ENCODE measurements at regions not wholly inside any gene's neighbourhood (a gene's known extent, or its start where the extent isn't known, plus 50 kb on each side); places are given as distances from the start of the nearest gene placed in this dataset.

DNA sequence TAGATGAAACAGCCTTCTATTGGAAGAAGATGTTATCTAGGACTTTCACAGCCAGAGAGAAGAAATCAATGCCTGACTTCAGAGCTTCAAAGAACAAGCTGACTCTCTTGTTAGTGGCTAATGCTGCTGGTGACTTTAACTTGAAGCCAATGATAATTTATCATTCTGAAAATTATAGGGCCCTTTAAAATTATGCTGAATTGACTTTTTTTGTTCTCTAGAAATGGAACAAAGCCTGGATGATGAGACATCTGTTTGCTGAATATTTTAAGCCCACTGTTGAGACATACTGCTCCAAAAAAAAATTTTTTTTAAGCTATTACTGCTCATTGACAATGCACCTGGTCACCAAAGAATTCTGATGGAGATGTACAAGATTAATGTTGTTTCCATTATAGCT lies 189.2 kb downstream of the MBL2 start:
- Histone ChIP-seq H3K14ac (ENCODE audit: insufficient read depth, low read length) (no peak overlapping the region), H3K9ac (ENCODE audit: extremely low read depth, insufficient read length, low read length) (no peak overlapping the region), H3K27me3 (ENCODE audit: insufficient read depth, low read length) (no peaks in the 10 kb centered on the region), H2AFZ (ENCODE audit: low read length) (no peak overlapping the region), H2AK5ac (ENCODE audit: insufficient read length, low read length) (no peak overlapping the region), H3K27ac (ENCODE audit: insufficient read length, low read depth, low read length) (no peak overlapping the region), H2BK20ac (ENCODE audit: low read depth, low read length, poor library complexity, severe bottlenecking) (no peak overlapping the region), H3K79me2 (ENCODE audit: insufficient read depth, low read length) (no peaks in the 10 kb centered on the region), H3K9me3 (ENCODE audit: control insufficient read depth, low read depth, low read length) (peaks cover 5% of the 10 kb centered on the region), H3K23me2 (ENCODE audit: insufficient read length, low read depth, low read length, poor library complexity, severe bottlenecking) (no peaks in the 10 kb centered on the region), H3K4ac (ENCODE audit: low read depth, low read length) (no peak overlapping the region), H3K56ac (ENCODE audit: insufficient read length, low read depth, low read length) (no peak overlapping the region), H3K23ac (ENCODE audit: insufficient read length, low read depth, low read length) (no peak overlapping the region), H4K91ac (ENCODE audit: insufficient read length, low read depth, low read length) (no peak overlapping the region), H3K79me1 (ENCODE audit: insufficient read depth, low read depth, low read length, poor library complexity, severe bottlenecking) (no peaks in the 10 kb centered on the region), H2BK5ac (ENCODE audit: insufficient read length, low read length) (no peak overlapping the region), H3K4me1 (ENCODE audit: insufficient read depth, low read length) (no peaks in the 10 kb centered on the region), H4K8ac (replicated peaks; ENCODE audit: insufficient read length, low read depth, low read length) (no peak overlapping the region), H4K20me1 (ENCODE audit: control insufficient read depth, insufficient read depth, insufficient read length) (no peaks in the 10 kb centered on the region), H2BK12ac (ENCODE audit: insufficient read length, low read depth, low read length) (no peak overlapping the region), H2BK120ac (ENCODE audit: low read depth, low read length, poor library complexity, severe bottlenecking) (no peak overlapping the region), H4K5ac (ENCODE audit: insufficient read length, low read depth, low read length) (no peak overlapping the region), H3T11ph (ENCODE audit: low read length) (no peak overlapping the region), H3K4me2 (ENCODE audit: insufficient read depth, insufficient read length, low read length) (no peak overlapping the region), H2BK15ac (ENCODE audit: low read depth, low read length) (no peak overlapping the region), H3K18ac (ENCODE audit: insufficient read length, low read depth, low read length) (no peak overlapping the region)
- DNase-seq: no peak
- peaks cover 2% of the 10 kb centered on the region; the same call in 1 of the 2 replicates for H3K27me3 Mint-ChIP-seq (ENCODE audit: low read depth)
- H3K27ac Mint-ChIP-seq: no peak overlapping the region
- H3K9me3 Mint-ChIP-seq: peaks cover 37 to 53% of the 10 kb centered on the region in 2 experiments; a peak in 4 of 5 replicates
- H3K4me1 Mint-ChIP-seq: no peaks in the 10 kb centered on the region
- peaks cover 12 to 21% (median 16%) of the 10 kb centered on the region in 3 experiments; a peak in 6 of 7 replicates for H3K36me3 Mint-ChIP-seq (ENCODE audit: insufficient read depth in 1 of 3, low read depth in 3 of 3)
- H3K4me3 Mint-ChIP-seq: no peak overlapping the region
- TF ChIP-seq, protein P1, sequence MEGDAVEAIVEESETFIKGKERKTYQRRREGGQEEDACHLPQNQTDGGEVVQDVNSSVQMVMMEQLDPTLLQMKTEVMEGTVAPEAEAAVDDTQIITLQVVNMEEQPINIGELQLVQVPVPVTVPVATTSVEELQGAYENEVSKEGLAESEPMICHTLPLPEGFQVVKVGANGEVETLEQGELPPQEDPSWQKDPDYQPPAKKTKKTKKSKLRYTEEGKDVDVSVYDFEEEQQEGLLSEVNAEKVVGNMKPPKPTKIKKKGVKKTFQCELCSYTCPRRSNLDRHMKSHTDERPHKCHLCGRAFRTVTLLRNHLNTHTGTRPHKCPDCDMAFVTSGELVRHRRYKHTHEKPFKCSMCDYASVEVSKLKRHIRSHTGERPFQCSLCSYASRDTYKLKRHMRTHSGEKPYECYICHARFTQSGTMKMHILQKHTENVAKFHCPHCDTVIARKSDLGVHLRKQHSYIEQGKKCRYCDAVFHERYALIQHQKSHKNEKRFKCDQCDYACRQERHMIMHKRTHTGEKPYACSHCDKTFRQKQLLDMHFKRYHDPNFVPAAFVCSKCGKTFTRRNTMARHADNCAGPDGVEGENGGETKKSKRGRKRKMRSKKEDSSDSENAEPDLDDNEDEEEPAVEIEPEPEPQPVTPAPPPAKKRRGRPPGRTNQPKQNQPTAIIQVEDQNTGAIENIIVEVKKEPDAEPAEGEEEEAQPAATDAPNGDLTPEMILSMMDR (conservative IDR thresholded peaks at IDR 0.05): no peak
